HG03039 (cell line): ENCODE measurements at regions not wholly inside any gene's neighbourhood (a gene's known extent, or its start where the extent isn't known, plus 50 kb on each side); places are given as distances from the start of the nearest gene placed in this dataset.
A peak's percentile ranks its signal among the peaks of the same experiment; 100 is the strongest.
"Not testable (repeated sequence)": the region's sequence is repeated elsewhere in the genome, so short reads cannot be mapped to it uniquely, and the experiment has no call there.

Experiments used
- ATAC-seq: cut with Tn5 transposase; IDR thresholded peaks from one replicate; pipeline ENCODE4 v1.9.1; 2021; ENCODE audit warnings: mild to moderate bottlenecking, moderate library complexity; ENCODE audit not compliant: unreplicated experiment

- ATAC-seq = peak; percentile 89
Measured at GRCh38 chr5:27472000-27472763, 433.8 kb upstream of the CDH9 start.

GRCh38 chr5:27466959-27467358 is 428.6 kb upstream of the CDH9 start:
- ATAC-seq = no peak

GRCh38 chr5:27465140-27465539 is 426.8 kb upstream of the CDH9 start:
- no peak for ATAC-seq

GRCh38 chr5:27463446-27464149 is 425.2 kb upstream of the CDH9 start:
- ATAC-seq = no peak

GRCh38 chr5:27462936-27463335 is 424.6 kb upstream of the CDH9 start:
- no peak for ATAC-seq

GRCh38 chr5:27458287-27458686 is 419.9 kb upstream of the CDH9 start:
- no peak for ATAC-seq

GRCh38 chr5:27451377-27451776 is 413.0 kb upstream of the CDH9 start:
- ATAC-seq = no peak

- no peak for ATAC-seq
Measured at GRCh38 chr5:27450607-27451006, 412.2 kb upstream of the CDH9 start.

GRCh38 chr5:27439383-27439782 is 401.0 kb upstream of the CDH9 start:
- not testable (repeated sequence) for ATAC-seq

GRCh38 chr5:27437594-27438200 is 399.3 kb upstream of the CDH9 start:
- no peak for ATAC-seq

- ATAC-seq = no peak
Measured at GRCh38 chr5:27434335-27434734, 395.9 kb upstream of the CDH9 start.

GRCh38 chr5:27414099-27414498 is 375.7 kb upstream of the CDH9 start:
- no peak for ATAC-seq

- ATAC-seq = no peak
Measured at GRCh38 chr5:27412384-27412783, 374.0 kb upstream of the CDH9 start.

- no peak for ATAC-seq
Measured at GRCh38 chr5:27406020-27406419, 367.6 kb upstream of the CDH9 start.

- no peak for ATAC-seq
Measured at GRCh38 chr5:27403243-27403882, 365.0 kb upstream of the CDH9 start.

GRCh38 chr5:27402828-27403227 is 364.4 kb upstream of the CDH9 start:
- no peak for ATAC-seq

- no peak for ATAC-seq
Measured at GRCh38 chr5:27396998-27397397, 358.6 kb upstream of the CDH9 start.

- ATAC-seq = no peak
Measured at GRCh38 chr5:27392716-27393115, 354.3 kb upstream of the CDH9 start.

- no peak for ATAC-seq
Measured at GRCh38 chr5:27389696-27390095, 351.3 kb upstream of the CDH9 start.

- ATAC-seq = no peak
Measured at GRCh38 chr5:27388755-27389154, 350.4 kb upstream of the CDH9 start.

GRCh38 chr5:27387535-27388073 is 349.2 kb upstream of the CDH9 start:
- no peak for ATAC-seq
